GM23248 (cell line): ENCODE measurements at regions not wholly inside any gene's neighbourhood (a gene's known extent, or its start where the extent isn't known, plus 50 kb on each side); places are given as distances from the start of the nearest gene placed in this dataset.
A peak's percentile ranks its signal among the peaks of the same experiment; 100 is the strongest.

Experiments
- DNase-seq: peaks from one replicate; pipeline ENCODE4 v3.0.0-alpha.2; 2015
- H2AFZ ChIP-seq: fragments of 200-600 bp; sonication (generic); 2 replicates; pipeline ENCODE4 v1.6.1; 2016; ENCODE audit warnings: antibody characterized with exemption
- H3F3A ChIP-seq: fragments of 200-600 bp; sonication (generic); 2 replicates; pipeline ENCODE4 v1.6.1; 2016; ENCODE audit warnings: mild to moderate bottlenecking, antibody characterized with exemption, mixed run types; ENCODE audit not compliant: insufficient read depth
- H3K27ac ChIP-seq: fragments of 200-600 bp; sonication (generic); 2 replicates; pipeline ENCODE4 v1.5.1; 2016; ENCODE audit warnings: mild to moderate bottlenecking
- H3K27me3 ChIP-seq: fragments of 200-600 bp; sonication (generic); replicated peaks from 2 replicates; pipeline ENCODE4 v1.6.1; 2016; ENCODE audit warnings: mild to moderate bottlenecking; ENCODE audit not compliant: insufficient read depth
- H3K36me3 ChIP-seq: fragments of 200-600 bp; sonication (generic); 2 replicates; pipeline ENCODE4 v1.6.1; 2016; ENCODE audit warnings: low read depth, mild to moderate bottlenecking
- H3K4me1 ChIP-seq: fragments of 200-600 bp; sonication (generic); 2 replicates; pipeline ENCODE4 v1.6.1; 2016; ENCODE audit warnings: mild to moderate bottlenecking; ENCODE audit not compliant: insufficient read depth
- H3K4me2 ChIP-seq: fragments of 200-600 bp; sonication (generic); one replicate; pipeline ENCODE4 v1.6.1; 2016; ENCODE audit warnings: mild to moderate bottlenecking; ENCODE audit not compliant: unreplicated experiment
- H3K4me3 ChIP-seq: fragments of 200-600 bp; sonication (generic); 2 replicates; pipeline ENCODE4 v1.5.1; 2016; ENCODE audit warnings: mild to moderate bottlenecking
- H3K79me2 ChIP-seq: fragments of 200-600 bp; sonication (generic); 2 replicates; pipeline ENCODE4 v1.6.1; 2016; ENCODE audit warnings: mild to moderate bottlenecking; ENCODE audit not compliant: insufficient read depth
- H3K9ac ChIP-seq: fragments of 200-600 bp; sonication (generic); 2 replicates; pipeline ENCODE4 v1.6.1; 2016; ENCODE audit warnings: mild to moderate bottlenecking
- H3K9me2 ChIP-seq: fragments of 200-600 bp; sonication (generic); 2 replicates; pipeline ENCODE4 v1.6.1; 2016; ENCODE audit warnings: mixed run types, mild to moderate bottlenecking, moderate library complexity; ENCODE audit not compliant: insufficient read depth
- H3K9me3 ChIP-seq: fragments of 200-600 bp; sonication (generic); one replicate; pipeline ENCODE4 v1.6.1; 2017; ENCODE audit warnings: low read depth
- H4K20me1 ChIP-seq: fragments of 200-600 bp; sonication (generic); 2 replicates; pipeline ENCODE4 v1.6.0; 2016; ENCODE audit not compliant: insufficient read depth
- EZH2 ChIP-seq: fragments of 200-600 bp; sonication (generic); IDR thresholded peaks from 2 replicates; pipeline ENCODE4 v1.6.1; 2018; ENCODE audit warnings: antibody characterized with exemption, mild to moderate bottlenecking; ENCODE audit not compliant: insufficient read depth, poor library complexity, severe bottlenecking
- EZH2phosphoT487 ChIP-seq: fragments of 200-600 bp; sonication (generic); IDR thresholded peaks from 2 replicates; pipeline ENCODE4 v1.6.1; 2018; ENCODE audit warnings: antibody characterized with exemption, moderate library complexity, mild to moderate bottlenecking, low read depth; ENCODE audit not compliant: insufficient read depth
- WGBS, 2 experiments: methylation state at CpG; one replicate each; pipeline ENCODE4 v1.1.6; 2015 to 2017; ENCODE audit warnings: low lambda C conversion rate in 2 of 2, low coverage in 1 of 2; ENCODE audit errors: missing lambda C conversion rate in 2 of 2; 5-methylcytosine and 5-hydroxymethylcytosine counted together
- in situ Hi-C: fragments of 300-500 bp; cut with MboI; formaldehyde crosslinking; loops from 2 replicates; pipeline ENCODE4 v1.15.0; 2020

GRCh38 chr5:126093041-126093440 lies 330.2 kb upstream of the GRAMD2B start:
- Histone ChIP-seq H3K9me2 (no peaks in the 10 kb centered on the region), H3K9ac (no peak overlapping the region), H3K9me3 (no peaks in the 10 kb centered on the region), H4K20me1 (no peaks in the 10 kb centered on the region), H3K4me3 (no peak overlapping the region), H3K4me2 (no peak overlapping the region), H3F3A (peaks cover 2% of the 10 kb centered on the region), H3K4me1 (peaks cover 3% of the 10 kb centered on the region), H3K79me2 (no peaks in the 10 kb centered on the region), H3K36me3 (no peaks in the 10 kb centered on the region), H2AFZ (no peak overlapping the region), H3K27me3 (no peaks in the 10 kb centered on the region), H3K27ac (no peak overlapping the region)
- WGBS, 2 experiments, result 48 to 50% methylated on average over 2 of the region's 2 CpGs
- DNase-seq, result no peak
- in situ Hi-C loops, result no loop called here
- TF ChIP-seq EZH2phosphoT487, result no peak
- TF ChIP-seq EZH2, result no peak

- H3K27me3 ChIP-seq, result no peaks in the 10 kb centered on the region
- H3K9me3 ChIP-seq, result no peaks in the 10 kb centered on the region
- H3K36me3 ChIP-seq, result no peaks in the 10 kb centered on the region
- in situ Hi-C loops, result no loop called here
- no peaks in the 10 kb centered on the region for H3K79me2 ChIP-seq
- H3K4me3 ChIP-seq, result no peak overlapping the region
- DNase-seq, result no peak
- TF ChIP-seq EZH2, result no peak
- no peak for TF ChIP-seq EZH2phosphoT487
- H3K9ac ChIP-seq, result no peak overlapping the region
- no peaks in the 10 kb centered on the region for H3K9me2 ChIP-seq
- WGBS, 2 experiments, result 90 to 93% methylated on average over 5 of the region's 5 CpGs
- H3K4me2 ChIP-seq, result no peak overlapping the region
- H3F3A ChIP-seq, result peaks cover 9% of the 10 kb centered on the region
- H4K20me1 ChIP-seq, result no peaks in the 10 kb centered on the region
- H2AFZ ChIP-seq, result no peak overlapping the region
- H3K27ac ChIP-seq, result no peak overlapping the region
- H3K4me1 ChIP-seq, result peaks cover 9% of the 10 kb centered on the region
These were observed 329.5 kb upstream of the GRAMD2B start for GRCh38 chr5:126093718-126094117.

GRCh38 chr5:126094991-126095390 lies 328.2 kb upstream of the GRAMD2B start:
- no peak overlapping the region for H3K27ac ChIP-seq
- H4K20me1 ChIP-seq, result no peaks in the 10 kb centered on the region
- no peaks in the 10 kb centered on the region for H3K79me2 ChIP-seq
- no peak overlapping the region for H3K9ac ChIP-seq
- H3K4me3 ChIP-seq, result no peak overlapping the region
- no peaks in the 10 kb centered on the region for H3K9me3 ChIP-seq
- no peak overlapping the region for H3K4me2 ChIP-seq
- peaks cover 11% of the 10 kb centered on the region for H3K4me1 ChIP-seq
- no peak overlapping the region for H2AFZ ChIP-seq
- no peaks in the 10 kb centered on the region for H3K9me2 ChIP-seq
- WGBS, 2 experiments, result 76 to 83% methylated on average over 2 of the region's 2 CpGs
- TF ChIP-seq EZH2phosphoT487 (no peak), EZH2 (no peak)
- H3F3A ChIP-seq, result peaks cover 11% of the 10 kb centered on the region
- no peaks in the 10 kb centered on the region for H3K27me3 ChIP-seq
- in situ Hi-C loops, result no loop called here
- no peak for DNase-seq
- H3K36me3 ChIP-seq, result no peaks in the 10 kb centered on the region

- H3K4me3 ChIP-seq, result no peak overlapping the region
- in situ Hi-C loops, result no loop called here
- H3K4me2 ChIP-seq, result no peak overlapping the region
- H3K9ac ChIP-seq, result no peak overlapping the region
- no peak for TF ChIP-seq EZH2
- TF ChIP-seq EZH2phosphoT487, result no peak
- H3K27ac ChIP-seq, result no peak overlapping the region
- no peaks in the 10 kb centered on the region for H3K9me3 ChIP-seq
- H2AFZ ChIP-seq, result no peak overlapping the region
- peaks cover 11% of the 10 kb centered on the region for H3K4me1 ChIP-seq
- no peaks in the 10 kb centered on the region for H3K36me3 ChIP-seq
- H3K9me2 ChIP-seq, result no peaks in the 10 kb centered on the region
- peaks cover 11% of the 10 kb centered on the region for H3F3A ChIP-seq
- no peaks in the 10 kb centered on the region for H3K79me2 ChIP-seq
- WGBS, 2 experiments, result 67 to 68% methylated on average over 4 of the region's 4 CpGs
- no peaks in the 10 kb centered on the region for H4K20me1 ChIP-seq
- DNase-seq, result no peak
- no peaks in the 10 kb centered on the region for H3K27me3 ChIP-seq
These were observed 326.7 kb upstream of the GRAMD2B start for GRCh38 chr5:126096442-126097006.

GRCh38 chr5:126097876-126098275 lies 325.3 kb upstream of the GRAMD2B start:
- H2AFZ ChIP-seq, result no peak overlapping the region

More at GRCh38 chr5:126097876-126098275, 325.3 kb upstream of the GRAMD2B start:
- Histone ChIP-seq H3K4me1 (peaks cover 11% of the 10 kb centered on the region), H3F3A (peaks cover 11% of the 10 kb centered on the region), H3K27ac (0 out of 2 replicates have a peak overlapping the region, but pooled peaks have one; percentile 3), H3K9me3 (no peaks in the 10 kb centered on the region), H4K20me1 (no peaks in the 10 kb centered on the region), H3K9ac (no peak overlapping the region), H3K36me3 (no peaks in the 10 kb centered on the region), H3K9me2 (no peaks in the 10 kb centered on the region), H3K27me3 (no peaks in the 10 kb centered on the region), H3K4me2 (peak overlapping the region; percentile 15), H3K4me3 (no peak overlapping the region), H3K79me2 (no peaks in the 10 kb centered on the region)
- WGBS, 2 experiments, result 44 to 45% methylated on average over 1 of the region's 1 CpG
- TF ChIP-seq EZH2, result no peak
- TF ChIP-seq EZH2phosphoT487, result no peak
- in situ Hi-C loops, result no loop called here
- DNase-seq, result peak; percentile 30
